ENCODE measurements at regions not wholly inside any gene's neighbourhood (a gene's known extent, or its start where the extent isn't known, plus 50 kb on each side); places are given as distances from the start of the nearest gene placed in this dataset.

GRCh38 chr7:121748546-121748945 lies 124.4 kb upstream of the PTPRZ1 start:
- H3K4me3 ChIP-seq (ENCODE audit: low read depth, low read length) = no peak overlapping the region
- DNase-seq (ENCODE audit: low read depth) = no peak
- TF ChIP-seq CTCF (IDR thresholded peaks at IDR 0.05; ENCODE audit: control insufficient read depth, extremely low read depth, insufficient read depth) = no peak

GRCh38 chr7:121745856-121746255 lies 127.1 kb upstream of the PTPRZ1 start:
- H3K4me3 ChIP-seq (ENCODE audit: low read depth, low read length) = no peak overlapping the region
- no peak for TF ChIP-seq CTCF (IDR thresholded peaks at IDR 0.05; ENCODE audit: control insufficient read depth, extremely low read depth, insufficient read depth)
- no peak for DNase-seq (ENCODE audit: low read depth)

GRCh38 chr7:121744877-121745276 lies 128.1 kb upstream of the PTPRZ1 start:
- no peak for DNase-seq (ENCODE audit: low read depth)
- no peak for TF ChIP-seq CTCF (IDR thresholded peaks at IDR 0.05; ENCODE audit: control insufficient read depth, extremely low read depth, insufficient read depth)
- H3K4me3 ChIP-seq (ENCODE audit: low read depth, low read length) = no peak overlapping the region

GRCh38 chr7:121744319-121744718 lies 128.6 kb upstream of the PTPRZ1 start:
- DNase-seq (ENCODE audit: low read depth) = no peak
- TF ChIP-seq CTCF (IDR thresholded peaks at IDR 0.05; ENCODE audit: control insufficient read depth, extremely low read depth, insufficient read depth) = no peak
- no peak overlapping the region for H3K4me3 ChIP-seq (ENCODE audit: low read depth, low read length)

- no peak for TF ChIP-seq CTCF (IDR thresholded peaks at IDR 0.05; ENCODE audit: control insufficient read depth, extremely low read depth, insufficient read depth)
- no peak overlapping the region for H3K4me3 ChIP-seq (ENCODE audit: low read depth, low read length)
- no peak for DNase-seq (ENCODE audit: low read depth)
These were observed 131.1 kb upstream of the PTPRZ1 start for GRCh38 chr7:121741896-121742295.

- TF ChIP-seq CTCF (IDR thresholded peaks at IDR 0.05; ENCODE audit: control insufficient read depth, extremely low read depth, insufficient read depth) = no peak
- no peak for DNase-seq (ENCODE audit: low read depth)
- H3K4me3 ChIP-seq (ENCODE audit: low read depth, low read length) = no peak overlapping the region
These were observed 133.5 kb upstream of the PTPRZ1 start for GRCh38 chr7:121739465-121739864.

GRCh38 chr7:121730869-121731268 lies 142.1 kb upstream of the PTPRZ1 start:
- no peak for TF ChIP-seq CTCF (IDR thresholded peaks at IDR 0.05; ENCODE audit: control insufficient read depth, extremely low read depth, insufficient read depth)
- DNase-seq (ENCODE audit: low read depth) = peak; percentile 19
- no peak overlapping the region for H3K4me3 ChIP-seq (ENCODE audit: low read depth, low read length)
